SK-N-SH treated with all-trans-retinoic acid at 6 μM for 48 hours (cell line): ENCODE measurements at regions not wholly inside any gene's neighbourhood (a gene's known extent, or its start where the extent isn't known, plus 50 kb on each side); places are given as distances from the start of the nearest gene placed in this dataset.

ENCODE experiments used
- ARNTL ChIP-seq: fragments of 450-650 bp; formaldehyde crosslinking; IDR thresholded peaks from 2 replicates; pipeline ENCODE4 v1.5.0; 2020; ENCODE audit warnings: low read depth, mild to moderate bottlenecking, moderate library complexity, borderline replicate concordance
- ESRRG ChIP-seq: fragments of 250-450 bp; sonication (Bioruptor Pico); IDR thresholded peaks from 2 replicates; pipeline ENCODE4 v1.6.1; 2021; ENCODE audit warnings: mild to moderate bottlenecking
- GLIS3 ChIP-seq: fragments of 250-450 bp; sonication (Bioruptor Pico); IDR thresholded peaks from 2 replicates; pipeline ENCODE4 v1.5.0; 2020; ENCODE audit warnings: mild to moderate bottlenecking, moderate library complexity
- OSR1 ChIP-seq: fragments of 250-450 bp; sonication (Bioruptor Pico); IDR thresholded peaks from 2 replicates; pipeline ENCODE4 v1.8.0; 2022; ENCODE audit warnings: moderate library complexity, mild to moderate bottlenecking, inconsistent platforms
- PATZ1 ChIP-seq: fragments of 250-450 bp; sonication (Bioruptor Pico); IDR thresholded peaks from 2 replicates; pipeline ENCODE4 v1.8.0; 2020; ENCODE audit warnings: mild to moderate bottlenecking, moderate library complexity, borderline replicate concordance
- PPARA ChIP-seq: fragments of 250-450 bp; sonication (Bioruptor Pico); IDR thresholded peaks from 2 replicates; pipeline ENCODE4 v1.5.0; 2020; ENCODE audit warnings: mild to moderate bottlenecking, borderline replicate concordance
- ZC3H10 ChIP-seq: fragments of 250-450 bp; sonication (Bioruptor Pico); IDR thresholded peaks from 2 replicates; pipeline ENCODE4 v1.5.1; 2021; ENCODE audit warnings: mild to moderate bottlenecking, moderate library complexity
- ZFP3 ChIP-seq: fragments of 250-450 bp; sonication (Bioruptor Pico); IDR thresholded peaks from 2 replicates; pipeline ENCODE4 v1.5.0; 2020; ENCODE audit warnings: mild to moderate bottlenecking, moderate library complexity
- ZNF70 ChIP-seq: fragments of 450-650 bp; formaldehyde crosslinking; IDR thresholded peaks from 2 replicates; pipeline ENCODE4 v1.5.0; 2020; ENCODE audit warnings: mild to moderate bottlenecking, moderate library complexity
- TF ChIP-seq, protein P1 (sequence below): fragments of 250-450 bp; sonication (Bioruptor Pico); IDR thresholded peaks from 2 replicates; pipeline ENCODE4 v1.5.0; 2020; ENCODE audit warnings: mild to moderate bottlenecking, moderate library complexity
- TF ChIP-seq, protein P2 (sequence below): fragments of 250-450 bp; sonication (Bioruptor Pico); IDR thresholded peaks from 2 replicates; pipeline ENCODE4 v1.5.1; 2021; ENCODE audit warnings: mild to moderate bottlenecking, moderate library complexity

- no peak for TF ChIP-seq ARNTL (CRISPR knock-in tag)
- no peak for TF ChIP-seq ZFP3 (CRISPR knock-in tag)
- no peak for TF ChIP-seq ZC3H10 (CRISPR knock-in tag)
- TF ChIP-seq, protein P1, sequence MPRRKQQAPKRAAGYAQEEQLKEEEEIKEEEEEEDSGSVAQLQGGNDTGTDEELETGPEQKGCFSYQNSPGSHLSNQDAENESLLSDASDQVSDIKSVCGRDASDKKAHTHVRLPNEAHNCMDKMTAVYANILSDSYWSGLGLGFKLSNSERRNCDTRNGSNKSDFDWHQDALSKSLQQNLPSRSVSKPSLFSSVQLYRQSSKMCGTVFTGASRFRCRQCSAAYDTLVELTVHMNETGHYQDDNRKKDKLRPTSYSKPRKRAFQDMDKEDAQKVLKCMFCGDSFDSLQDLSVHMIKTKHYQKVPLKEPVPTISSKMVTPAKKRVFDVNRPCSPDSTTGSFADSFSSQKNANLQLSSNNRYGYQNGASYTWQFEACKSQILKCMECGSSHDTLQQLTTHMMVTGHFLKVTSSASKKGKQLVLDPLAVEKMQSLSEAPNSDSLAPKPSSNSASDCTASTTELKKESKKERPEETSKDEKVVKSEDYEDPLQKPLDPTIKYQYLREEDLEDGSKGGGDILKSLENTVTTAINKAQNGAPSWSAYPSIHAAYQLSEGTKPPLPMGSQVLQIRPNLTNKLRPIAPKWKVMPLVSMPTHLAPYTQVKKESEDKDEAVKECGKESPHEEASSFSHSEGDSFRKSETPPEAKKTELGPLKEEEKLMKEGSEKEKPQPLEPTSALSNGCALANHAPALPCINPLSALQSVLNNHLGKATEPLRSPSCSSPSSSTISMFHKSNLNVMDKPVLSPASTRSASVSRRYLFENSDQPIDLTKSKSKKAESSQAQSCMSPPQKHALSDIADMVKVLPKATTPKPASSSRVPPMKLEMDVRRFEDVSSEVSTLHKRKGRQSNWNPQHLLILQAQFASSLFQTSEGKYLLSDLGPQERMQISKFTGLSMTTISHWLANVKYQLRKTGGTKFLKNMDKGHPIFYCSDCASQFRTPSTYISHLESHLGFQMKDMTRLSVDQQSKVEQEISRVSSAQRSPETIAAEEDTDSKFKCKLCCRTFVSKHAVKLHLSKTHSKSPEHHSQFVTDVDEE, result no peak
- TF ChIP-seq PATZ1 (CRISPR knock-in tag), result no peak
- no peak for TF ChIP-seq OSR1 (CRISPR knock-in tag)
- no peak for TF ChIP-seq ESRRG (CRISPR knock-in tag)
- TF ChIP-seq PPARA (CRISPR knock-in tag), result no peak
- TF ChIP-seq ZNF70 (CRISPR knock-in tag), result no peak
- TF ChIP-seq, protein P2, sequence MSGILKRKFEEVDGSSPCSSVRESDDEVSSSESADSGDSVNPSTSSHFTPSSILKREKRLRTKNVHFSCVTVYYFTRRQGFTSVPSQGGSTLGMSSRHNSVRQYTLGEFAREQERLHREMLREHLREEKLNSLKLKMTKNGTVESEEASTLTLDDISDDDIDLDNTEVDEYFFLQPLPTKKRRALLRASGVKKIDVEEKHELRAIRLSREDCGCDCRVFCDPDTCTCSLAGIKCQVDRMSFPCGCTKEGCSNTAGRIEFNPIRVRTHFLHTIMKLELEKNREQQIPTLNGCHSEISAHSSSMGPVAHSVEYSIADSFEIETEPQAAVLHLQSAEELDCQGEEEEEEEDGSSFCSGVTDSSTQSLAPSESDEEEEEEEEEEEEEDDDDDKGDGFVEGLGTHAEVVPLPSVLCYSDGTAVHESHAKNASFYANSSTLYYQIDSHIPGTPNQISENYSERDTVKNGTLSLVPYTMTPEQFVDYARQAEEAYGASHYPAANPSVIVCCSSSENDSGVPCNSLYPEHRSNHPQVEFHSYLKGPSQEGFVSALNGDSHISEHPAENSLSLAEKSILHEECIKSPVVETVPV, result no peak
- no peak for TF ChIP-seq GLIS3 (CRISPR knock-in tag)
Measured at GRCh38 chr4:159594576-159594975, 491.7 kb downstream of the RAPGEF2 start.
